Eye (tissue), 1 donor: ENCODE measurements at regions not wholly inside any gene's neighbourhood (a gene's known extent, or its start where the extent isn't known, plus 50 kb on each side); places are given as distances from the start of the nearest gene placed in this dataset.

Experiments used
- DNase-seq: peaks from one replicate; pipeline ENCODE4 v3.0.0-alpha.2; 2015

DNA sequence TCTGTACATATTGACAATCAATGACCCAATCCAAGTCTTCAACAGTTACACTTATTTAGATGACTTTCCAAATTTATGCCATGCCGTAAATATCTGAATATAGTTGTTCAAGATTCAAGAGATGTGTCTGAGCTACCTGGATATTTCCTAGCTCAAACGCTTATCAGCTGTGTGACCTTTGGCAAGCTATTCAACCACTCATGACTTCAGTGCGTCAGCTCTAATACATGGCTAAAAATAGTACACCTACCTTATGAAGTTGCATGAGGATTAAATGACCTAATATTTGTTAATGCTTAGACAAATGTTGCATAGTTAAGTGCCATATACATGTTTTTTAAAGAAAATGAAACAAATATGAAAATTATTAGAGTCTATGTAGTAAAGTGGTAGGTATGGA is 704.1 kb downstream of the OLFM4 start:
- DNase-seq: no peak

DNA sequence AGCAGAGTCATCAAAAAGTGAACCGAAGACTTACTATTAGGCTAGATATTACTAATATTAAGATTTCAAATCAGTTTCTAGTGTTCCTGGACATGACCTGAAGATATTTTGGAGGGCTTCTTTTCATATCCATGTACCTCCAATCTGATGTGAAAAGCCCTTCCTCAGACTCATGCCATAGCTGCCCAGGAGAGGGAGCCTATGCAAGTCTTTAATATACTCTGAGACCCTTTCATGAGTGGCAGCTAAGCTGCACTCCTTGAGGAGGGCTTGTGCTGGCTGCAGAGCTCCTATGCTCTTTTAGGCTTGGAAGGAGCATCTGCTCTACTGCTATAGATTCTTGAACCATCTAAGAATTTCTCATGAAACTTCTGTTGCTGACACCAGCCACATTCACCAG is 715.3 kb downstream of the OLFM4 start:
- DNase-seq: no peak

DNA sequence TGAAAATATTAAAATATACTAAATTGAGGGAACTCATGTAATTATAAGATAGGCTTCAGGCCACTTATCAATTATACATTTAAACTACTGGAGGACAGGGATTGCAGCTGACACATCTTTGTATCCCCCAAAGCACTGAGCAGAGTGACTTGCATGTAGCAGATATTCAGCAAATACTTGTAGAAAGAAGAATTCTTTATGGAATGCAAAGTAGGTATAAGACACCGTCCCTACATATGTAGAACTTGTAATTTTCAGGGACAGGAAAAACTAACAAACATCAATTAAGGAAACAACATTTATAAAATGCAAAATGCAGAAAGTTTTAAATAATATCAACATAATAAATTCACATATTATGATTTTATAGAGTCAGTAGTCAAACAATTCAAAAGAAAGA is 719.2 kb downstream of the OLFM4 start:
- DNase-seq: no peak

DNA sequence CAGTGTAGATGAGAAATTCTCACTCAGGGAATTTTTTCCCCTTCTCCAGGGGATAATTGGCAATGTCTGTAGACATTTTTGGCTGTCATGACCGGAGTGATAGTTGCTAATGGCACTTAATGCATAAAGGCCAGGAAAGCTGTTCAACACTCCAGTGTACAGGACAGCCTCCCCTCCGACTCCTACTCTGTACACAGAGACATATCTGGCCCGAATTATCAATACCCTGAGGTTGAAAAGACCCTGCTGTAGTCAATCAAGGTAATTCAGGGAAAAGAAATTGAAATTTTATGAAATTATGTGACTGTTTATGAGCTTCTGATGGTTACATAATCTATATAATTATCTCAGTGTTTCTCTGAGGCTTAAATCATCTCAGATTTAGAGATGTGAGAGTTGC is 720.7 kb downstream of the OLFM4 start:
- no peak for DNase-seq

DNA sequence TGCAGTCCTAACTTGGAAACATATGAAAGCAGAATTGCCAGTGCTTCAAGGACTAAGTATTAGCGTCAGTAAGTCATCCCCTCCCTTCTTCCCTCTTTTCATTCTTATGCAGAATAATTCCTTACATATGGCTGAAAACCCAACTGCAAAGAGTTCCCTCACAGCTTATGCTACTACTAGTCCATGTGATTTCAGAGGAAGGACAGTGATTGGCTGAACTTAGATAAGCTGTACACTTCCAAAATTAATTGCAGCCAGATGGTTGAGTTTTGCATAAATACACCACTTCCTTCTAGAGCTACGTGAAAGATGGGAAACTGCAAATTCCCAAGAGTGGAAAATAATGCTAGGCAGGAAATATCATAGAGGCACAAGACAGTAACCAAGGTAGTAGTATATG is 730.4 kb downstream of the OLFM4 start:
- peak; percentile 13 for DNase-seq

DNA sequence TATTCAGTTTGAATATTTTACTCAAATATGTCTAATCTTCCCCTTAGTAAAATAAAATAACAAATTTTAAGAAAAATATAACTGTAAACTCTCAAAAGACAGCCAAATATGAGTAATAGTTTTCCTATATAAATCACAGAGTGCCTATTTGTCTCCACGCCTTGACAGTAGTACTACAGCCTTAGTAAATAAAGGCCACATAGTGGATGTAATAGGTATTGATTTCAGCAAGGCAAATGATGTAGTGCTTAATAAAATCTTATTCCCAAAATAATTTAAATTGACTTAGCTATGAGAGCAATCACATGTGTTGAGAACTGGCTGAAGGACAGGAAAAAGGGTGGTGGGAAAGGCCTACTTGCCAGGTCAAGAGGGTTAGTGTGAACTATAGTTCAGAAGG is 747.2 kb downstream of the OLFM4 start:
- DNase-seq: no peak

DNA sequence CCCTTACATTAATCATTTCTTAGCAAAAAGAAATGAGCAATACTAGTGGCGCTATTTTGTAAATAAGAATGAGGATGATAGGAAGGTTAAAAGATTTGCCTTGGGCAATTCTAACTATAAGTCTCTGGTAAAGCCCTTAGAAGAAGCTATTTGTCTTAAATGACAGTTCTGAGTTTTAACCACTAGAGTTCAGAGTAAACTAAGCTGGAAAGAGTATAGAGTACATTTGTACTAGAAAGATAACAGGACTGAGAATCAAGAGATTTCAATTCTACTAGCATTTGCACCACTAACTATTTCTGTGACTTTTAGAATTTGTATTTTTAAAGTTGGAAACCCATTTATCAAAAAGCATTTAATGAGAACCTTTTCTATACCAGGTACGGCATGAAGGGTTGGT is 750.3 kb downstream of the OLFM4 start:
- DNase-seq: no peak

DNA sequence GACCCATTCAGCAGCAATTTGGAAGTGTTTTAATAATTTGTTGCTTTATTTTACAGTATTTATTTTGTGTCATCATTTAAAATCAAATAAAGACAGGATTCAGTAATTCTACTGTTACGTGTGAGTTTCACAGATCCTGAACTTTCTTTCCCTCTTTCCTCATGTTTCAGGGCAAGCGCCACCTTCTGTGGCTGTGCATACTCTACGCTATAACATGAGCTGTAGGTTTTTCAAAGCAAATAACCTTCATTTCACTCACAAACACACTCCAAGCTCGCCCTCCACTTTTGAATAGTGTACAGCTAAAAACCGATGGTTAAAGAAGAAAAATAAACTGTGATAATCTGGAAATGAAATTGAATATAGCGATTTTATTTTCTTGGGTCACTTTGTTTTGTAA is 753.3 kb downstream of the OLFM4 start:
- DNase-seq: no peak

DNA sequence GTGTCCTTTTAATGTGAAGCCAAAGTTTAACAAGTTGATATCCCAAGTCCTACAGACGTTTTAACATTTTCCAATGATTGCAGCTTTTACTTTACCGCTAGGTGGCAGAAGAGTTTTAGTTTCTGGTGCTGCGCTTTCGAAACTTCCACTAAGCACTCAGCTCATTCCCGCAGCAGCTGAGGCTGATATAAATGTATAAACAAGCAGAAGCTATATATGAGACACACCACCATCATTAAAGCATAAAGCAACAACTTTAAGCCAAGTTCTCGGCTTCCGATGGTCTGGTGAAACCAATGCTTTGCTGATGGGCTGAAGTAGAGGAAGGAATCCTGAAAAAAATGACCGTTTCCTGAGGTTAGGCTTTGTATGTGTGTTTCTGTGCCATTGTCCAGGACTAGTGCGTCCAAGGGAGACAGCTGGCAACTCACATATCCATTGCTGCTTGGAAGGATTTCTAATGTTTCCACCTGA is 753.9 kb downstream of the OLFM4 start:
- DNase-seq: peak; percentile 93

DNA sequence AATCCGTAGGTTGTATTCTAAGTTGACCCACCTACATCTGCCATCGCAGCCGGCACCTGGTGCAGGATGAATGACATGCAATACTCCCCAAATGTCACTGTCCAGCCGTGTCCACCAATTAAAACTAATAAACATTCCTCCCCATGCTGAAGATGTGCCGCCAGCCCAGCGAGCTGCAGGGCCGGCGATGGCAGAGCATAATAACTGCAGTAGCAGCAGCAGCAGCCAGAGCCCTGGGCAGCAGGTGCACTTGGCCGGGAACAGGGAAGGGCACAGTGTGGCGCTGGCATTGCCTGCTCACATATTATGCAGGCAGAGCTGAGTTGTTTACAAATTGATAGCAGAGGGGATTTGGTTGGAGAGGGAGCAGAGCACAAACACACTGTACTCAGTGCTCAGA is 754.9 kb downstream of the OLFM4 start:
- DNase-seq: peak; percentile 29

DNA sequence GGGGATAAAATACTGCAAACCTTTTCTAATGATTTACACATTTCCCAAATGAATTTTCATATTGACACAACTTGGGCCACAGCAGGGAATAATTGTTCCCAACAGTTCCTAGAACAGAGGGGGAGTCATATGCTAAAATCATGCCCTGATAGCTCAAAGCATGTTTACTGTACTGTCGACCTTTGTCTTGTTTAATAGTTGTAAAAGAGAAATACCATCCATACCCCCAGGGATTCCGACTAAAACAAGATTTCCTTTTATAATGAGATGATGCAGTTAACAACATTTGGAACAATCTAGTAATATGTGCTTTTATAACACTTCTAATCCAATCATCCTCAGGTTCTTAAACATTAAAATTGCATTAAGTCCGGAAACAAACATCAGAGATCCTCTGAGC is 759.7 kb downstream of the OLFM4 start:
- DNase-seq: no peak

DNA sequence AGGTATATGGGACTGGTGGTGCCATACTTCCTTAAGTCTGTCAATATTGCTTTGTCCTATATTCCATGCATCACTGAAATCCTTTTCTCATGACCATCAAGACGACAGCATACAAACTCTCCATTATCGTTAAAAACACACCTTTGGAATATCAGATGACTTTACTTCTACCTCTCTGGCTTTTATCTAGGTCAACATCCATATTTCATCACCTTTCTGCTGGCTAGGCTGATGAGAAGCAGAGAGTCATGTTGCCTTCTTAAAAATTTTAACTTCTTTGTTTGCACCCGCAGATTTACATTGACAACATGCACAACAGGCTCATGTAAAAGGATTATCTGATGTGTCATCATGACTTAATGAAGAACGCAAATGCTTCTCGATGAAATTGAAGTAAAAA is 771.4 kb downstream of the OLFM4 start:
- no peak for DNase-seq

DNA sequence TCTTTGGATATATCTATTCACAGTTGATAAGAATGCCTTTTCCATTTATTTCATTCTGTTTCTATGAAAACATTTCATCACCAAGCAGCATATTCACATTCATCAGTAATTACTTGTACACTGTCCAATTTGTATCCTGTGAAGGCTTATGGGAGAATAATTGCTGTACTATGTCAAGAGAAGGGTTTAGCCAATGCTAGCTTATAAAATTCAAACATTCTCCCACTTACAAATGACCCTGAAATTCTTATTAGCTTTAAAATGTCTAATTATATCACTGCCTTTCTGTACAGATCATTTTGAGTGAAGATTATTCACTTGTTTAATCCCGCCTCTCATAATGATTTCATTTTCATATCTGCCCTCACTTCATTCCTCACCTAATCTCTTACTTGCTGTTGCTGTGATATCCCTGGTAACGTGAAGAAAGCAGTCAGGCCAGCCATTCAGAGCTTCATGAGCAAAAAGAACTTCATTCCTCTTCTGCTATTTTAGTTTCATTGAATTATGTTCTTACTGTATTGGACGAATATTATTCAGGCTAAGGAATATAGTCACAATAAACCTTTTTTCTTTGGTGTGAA is 778.7 kb downstream of the OLFM4 start:
- DNase-seq: no peak

DNA sequence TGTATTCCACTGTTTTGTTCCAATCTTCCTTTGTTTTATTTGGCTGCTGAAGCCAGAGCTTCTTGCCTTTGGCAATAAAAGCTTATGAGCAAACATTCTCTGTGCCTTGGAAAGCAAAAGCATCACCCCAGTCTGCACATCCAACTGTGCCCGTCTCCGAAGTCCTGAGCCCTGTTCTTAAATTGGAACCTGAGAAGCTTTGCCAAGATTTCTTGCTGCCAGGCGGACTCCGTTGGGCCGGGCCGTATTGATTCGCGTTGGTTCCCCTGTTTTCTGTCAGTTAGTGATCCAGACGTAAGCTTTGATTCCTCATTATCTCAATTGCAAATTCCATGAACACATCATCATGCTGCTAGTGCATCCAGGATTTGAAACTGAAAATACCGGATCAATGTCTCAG is 793.0 kb downstream of the OLFM4 start:
- peak; percentile 36 for DNase-seq

DNA sequence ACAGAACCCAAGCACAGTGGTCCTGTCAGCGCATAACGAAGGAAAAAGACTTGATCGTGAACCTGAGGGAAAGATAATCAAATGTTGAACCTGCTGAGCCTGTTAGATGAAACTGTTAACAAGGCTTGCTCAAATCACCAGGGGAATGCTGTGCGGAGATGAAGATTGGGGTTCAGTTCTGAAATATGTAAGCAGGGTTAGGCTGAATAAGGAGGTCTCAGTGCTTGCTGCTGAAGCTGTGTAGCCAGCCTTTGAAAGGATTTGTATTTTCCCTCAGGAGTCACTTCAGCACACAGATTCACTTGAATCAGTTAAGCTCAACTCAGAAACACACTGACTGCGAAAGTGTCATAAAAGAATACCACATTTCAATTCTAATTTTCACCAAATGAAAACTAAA is 793.5 kb downstream of the OLFM4 start:
- DNase-seq: no peak

DNA sequence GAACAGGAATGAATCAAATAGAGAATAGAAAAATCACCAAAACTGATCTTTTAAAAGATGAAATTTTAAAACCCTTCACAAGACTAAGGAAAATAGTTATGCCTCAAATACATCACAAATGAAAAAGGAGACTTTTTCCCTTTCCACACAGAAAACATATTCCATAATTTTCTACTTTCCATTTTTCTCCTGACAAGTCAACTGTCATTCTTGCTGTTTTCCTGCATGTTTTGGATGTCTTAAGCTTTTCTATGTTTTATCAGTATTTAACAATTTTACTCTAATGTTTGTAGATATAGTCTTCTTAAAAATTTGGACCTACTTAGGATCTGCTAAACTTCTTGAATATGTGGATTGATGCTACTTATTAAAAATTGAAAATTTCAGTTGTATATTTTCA is 810.8 kb downstream of the OLFM4 start:
- DNase-seq: no peak

DNA sequence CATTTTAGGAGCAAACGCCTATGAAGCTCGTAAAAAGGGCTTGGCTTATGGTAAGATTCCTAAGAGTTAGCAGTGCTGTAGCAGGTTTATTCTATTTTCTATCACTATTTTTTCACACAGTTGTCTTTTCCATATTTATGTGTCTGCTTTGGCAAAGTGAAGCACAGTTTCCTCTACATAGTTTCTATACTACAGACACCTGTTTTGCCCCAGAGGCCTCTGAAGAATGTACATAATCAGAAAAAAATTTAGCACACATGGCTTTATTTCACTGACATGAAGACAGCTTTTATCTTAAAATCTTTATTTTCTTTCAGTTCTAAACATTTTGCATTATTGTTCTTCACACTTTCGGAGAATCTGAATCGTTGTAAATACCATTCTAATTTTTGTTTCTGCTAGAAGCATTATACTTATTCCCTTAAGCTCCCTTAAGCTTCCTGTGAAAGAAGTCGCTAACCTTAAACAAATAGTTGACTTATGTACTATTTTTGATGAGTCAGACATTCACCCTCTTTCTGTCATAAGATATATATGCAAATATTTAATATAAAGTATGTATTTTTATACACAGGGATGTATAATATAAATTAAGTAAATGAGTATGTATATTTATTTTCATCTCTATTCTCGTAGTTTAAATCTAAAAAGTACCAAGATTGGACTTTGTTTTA is 816.0 kb downstream of the OLFM4 start:
- DNase-seq: no peak

DNA sequence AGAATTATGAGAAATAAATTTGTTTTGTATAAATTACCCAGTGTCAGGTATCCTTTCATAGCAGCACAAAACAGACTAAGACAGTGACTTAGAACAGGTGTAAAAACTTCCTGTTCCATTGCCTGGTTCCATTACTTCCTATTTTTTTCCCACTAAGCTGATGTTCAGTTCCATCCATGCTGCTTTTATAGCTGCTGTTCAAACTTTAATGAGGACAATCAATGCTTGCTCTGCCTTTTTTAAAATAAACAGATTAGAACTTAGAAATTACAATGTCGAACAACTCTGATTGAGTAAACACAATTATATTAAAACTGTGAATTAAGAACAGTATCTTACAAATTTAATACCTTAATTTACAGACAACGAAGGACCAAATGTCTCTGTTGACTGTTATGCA is 818.9 kb downstream of the OLFM4 start:
- DNase-seq: peak; percentile 45

DNA sequence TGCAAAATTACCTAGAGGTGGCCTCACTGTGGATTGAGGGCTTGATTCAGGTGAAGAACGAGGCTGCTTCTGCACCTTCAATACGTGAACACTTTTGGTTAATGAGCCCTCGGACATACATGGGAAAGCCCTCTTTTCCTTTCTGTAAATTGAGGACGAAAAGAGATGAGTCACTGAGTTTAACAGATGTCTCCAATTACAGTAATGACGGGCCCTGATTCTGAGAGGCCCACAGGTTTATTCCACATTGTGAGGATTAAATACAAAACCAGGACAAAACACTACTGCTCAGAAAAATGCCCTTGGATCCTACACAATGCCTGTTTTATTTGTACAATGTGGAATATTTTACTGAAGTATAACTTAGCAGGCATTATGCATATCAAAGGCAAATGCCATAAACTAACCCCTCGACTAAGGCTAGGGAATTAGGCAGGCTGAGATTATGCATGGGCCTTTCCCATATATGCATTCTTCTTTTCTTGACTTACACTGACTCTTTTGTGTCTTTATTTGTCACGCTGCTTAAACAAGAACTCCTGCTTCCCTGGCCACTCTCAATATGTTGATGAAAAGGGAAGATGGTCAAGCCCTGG is 819.9 kb downstream of the OLFM4 start:
- peak; percentile 48 for DNase-seq

DNA sequence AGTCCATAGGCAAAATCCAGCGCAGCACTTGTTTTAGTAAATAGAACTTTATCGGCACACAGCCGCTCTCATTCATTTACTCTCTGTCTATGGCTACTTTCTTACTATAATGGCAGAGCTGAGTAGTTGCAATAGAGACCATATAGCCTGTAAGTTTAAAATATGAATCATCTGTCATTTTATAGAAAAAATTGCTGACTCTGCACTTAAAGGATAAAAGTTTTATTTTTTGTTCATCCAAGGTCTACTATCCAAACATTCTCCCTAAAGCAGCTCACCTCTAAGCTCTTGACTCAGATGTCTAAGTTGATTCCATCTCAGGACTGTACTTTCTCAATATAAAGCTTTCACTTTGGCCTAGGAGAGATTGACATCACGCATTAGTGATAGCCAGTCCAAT is 825.7 kb downstream of the OLFM4 start:
- DNase-seq: no peak

DNA sequence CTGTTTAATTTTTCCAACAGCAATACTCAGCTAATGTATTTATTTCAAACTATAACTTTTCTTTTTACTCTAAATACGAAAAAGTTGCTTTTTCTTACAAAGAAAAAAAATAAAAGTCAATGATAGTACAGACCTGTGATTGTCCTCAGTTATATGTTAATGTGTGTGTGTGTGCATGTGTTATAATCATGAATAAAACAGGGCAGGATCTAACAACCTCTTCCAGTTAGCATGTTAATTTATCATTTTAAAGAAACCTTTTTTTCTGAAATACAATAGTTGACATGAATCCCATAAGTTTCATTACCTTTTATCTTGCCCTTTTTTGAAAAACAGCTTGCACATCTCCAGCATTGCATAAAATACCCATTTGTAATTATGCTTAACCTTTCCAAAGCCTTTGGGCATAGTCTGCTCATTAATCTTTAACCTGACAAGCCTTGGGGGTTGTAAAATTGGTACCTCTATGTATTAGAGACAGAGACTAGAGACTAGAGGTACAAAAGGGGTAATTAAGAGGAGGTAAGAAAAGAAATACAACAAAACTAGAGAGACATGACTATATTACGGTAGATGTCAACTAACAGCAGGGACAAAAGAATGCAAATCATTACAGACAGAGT is 828.1 kb downstream of the OLFM4 start:
- no peak for DNase-seq

DNA sequence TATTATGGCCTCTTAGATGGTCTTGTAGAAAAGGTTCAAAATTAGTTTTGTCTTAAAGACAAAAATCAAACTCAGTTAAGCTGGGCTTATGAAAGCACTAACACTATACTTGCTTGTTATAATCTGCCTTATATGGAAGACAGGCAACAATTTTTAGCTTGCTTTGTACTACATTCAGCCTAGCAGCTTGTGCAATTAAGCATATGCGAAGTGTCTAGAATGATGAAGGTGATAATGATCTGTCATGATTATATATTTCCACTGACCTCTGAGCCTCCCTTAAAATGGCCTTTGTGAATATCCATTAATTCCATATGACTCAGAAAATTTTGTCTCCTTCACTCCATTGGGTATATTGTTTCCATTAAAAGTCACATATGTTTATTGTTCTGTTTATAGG is 834.9 kb downstream of the OLFM4 start:
- DNase-seq: no peak

DNA sequence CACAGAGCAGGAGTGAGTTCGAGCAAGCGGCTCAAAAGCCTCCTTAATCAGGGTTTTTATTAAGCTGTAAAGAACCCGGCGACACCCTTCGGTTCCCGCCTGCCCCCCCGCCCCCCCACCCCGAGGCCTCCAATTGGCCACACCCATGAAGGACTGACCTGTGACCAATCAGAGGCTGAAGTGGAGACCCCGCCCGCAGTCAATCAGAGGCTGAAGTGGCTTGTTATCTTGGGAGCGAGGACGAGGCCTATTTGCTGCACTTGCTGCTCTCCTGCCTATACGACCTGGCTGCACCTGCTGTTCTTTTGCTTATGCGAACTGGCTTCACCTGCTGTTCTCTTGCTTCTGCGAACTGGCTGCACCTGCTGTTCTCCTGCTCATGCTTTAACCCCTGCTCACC is 844.9 kb downstream of the OLFM4 start:
- DNase-seq: no peak

DNA sequence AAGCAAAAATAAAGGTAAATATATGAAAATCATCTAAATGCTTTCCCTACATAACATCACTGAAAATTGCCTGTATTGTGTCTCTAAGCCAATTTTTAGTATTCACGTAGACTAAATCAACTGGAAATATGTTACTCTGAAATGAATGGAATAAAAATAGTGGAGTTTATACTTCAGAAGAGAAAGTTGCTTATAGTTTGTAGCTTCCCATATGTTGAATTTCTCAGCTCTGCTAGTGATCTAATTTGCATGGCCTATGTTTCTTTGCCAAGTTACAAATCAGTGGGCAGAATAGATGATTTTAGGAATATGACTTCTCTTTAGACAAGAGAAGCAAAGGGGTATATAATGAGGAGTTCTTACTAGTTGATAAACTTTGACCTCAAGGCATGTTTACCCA is 850.2 kb downstream of the OLFM4 start:
- DNase-seq: no peak
